ENCODE measurements at regions not wholly inside any gene's neighbourhood (a gene's known extent, or its start where the extent isn't known, plus 50 kb on each side); places are given as distances from the start of the nearest gene placed in this dataset.

DNA sequence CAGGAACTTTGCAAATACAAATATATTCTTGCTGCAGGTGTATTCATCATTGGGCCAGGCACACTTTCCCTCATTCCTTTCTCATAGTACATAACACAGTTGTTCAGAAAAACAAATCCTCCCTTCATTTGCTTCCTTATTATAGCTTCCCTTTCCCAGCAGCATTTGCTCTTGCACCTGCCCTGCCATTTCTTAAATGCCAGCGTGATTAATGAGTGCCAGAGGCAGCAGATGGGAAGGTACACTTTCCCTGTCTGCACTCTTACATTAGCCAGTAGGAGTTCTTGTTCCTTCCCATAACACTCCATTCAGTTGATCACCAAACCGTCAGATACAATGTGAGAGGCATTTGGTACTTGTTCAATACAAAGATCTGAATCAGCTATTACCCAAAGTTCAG, 128.5 kb upstream of the GAP43 start:
- H3K4me3 ChIP-seq (ENCODE audit: low read depth, low read length): no peak overlapping the region
- no peak for TF ChIP-seq CTCF (IDR thresholded peaks at IDR 0.05; ENCODE audit: insufficient read depth, low read length, missing control alignments)
- no peak for DNase-seq (ENCODE audit: low read depth, low spot score)
- CTCF ChIA-PET: interaction anchor here (1.0 kb wide), 1 partner anchor 40 kb away, joined by 3 read pairs; no protein-coding TSS in a partner anchor
- POLR2A ChIA-PET: no interaction called here

GRCh38 chr3:115498421-115498820, 124.9 kb upstream of the GAP43 start:
- ChIA-PET POLR2A (no interaction called here), CTCF (interaction anchor here (1.0 kb wide), 1 partner anchor 10 kb away, joined by 4 read pairs; no protein-coding TSS in a partner anchor)
- no peak for DNase-seq (ENCODE audit: low read depth, low spot score)
- no peak for TF ChIP-seq CTCF (IDR thresholded peaks at IDR 0.05; ENCODE audit: insufficient read depth, low read length, missing control alignments)
- H3K4me3 ChIP-seq (ENCODE audit: low read depth, low read length): no peak overlapping the region

DNA sequence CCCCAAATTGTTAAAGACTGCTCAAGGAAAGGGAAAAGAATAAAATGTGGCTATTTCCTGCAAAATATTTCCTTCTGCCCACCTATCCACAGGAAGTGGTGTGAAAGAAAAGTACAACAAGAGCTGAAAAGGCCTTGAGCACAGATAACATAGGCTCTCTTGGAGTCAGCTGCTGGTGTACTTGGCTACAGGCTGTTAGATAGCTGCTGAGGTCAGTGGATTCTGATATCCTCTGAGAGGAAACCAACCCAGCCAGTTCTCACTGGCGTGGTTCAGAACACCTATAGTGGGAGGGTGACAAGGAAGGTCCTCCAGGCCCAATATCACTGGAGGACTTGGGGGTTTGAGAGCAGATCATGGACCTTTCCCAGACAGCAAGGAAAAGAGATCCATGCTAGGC, 124.4 kb upstream of the GAP43 start:
- ChIA-PET POLR2A (no interaction called here), CTCF (interaction anchor here (1.0 kb wide), 1 partner anchor 10 kb away, joined by 4 read pairs; no protein-coding TSS in a partner anchor)
- no peak for TF ChIP-seq CTCF (IDR thresholded peaks at IDR 0.05; ENCODE audit: insufficient read depth, low read length, missing control alignments)
- H3K4me3 ChIP-seq (ENCODE audit: low read depth, low read length): no peak overlapping the region
- no peak for DNase-seq (ENCODE audit: low read depth, low spot score)

GRCh38 chr3:115499666-115500065, 123.6 kb upstream of the GAP43 start:
- TF ChIP-seq CTCF (IDR thresholded peaks at IDR 0.05; ENCODE audit: insufficient read depth, low read length, missing control alignments): no peak
- POLR2A ChIA-PET: no interaction called here
- CTCF ChIA-PET: interaction anchor here (1.3 kb wide), 2 partner anchors 28 to 282 kb away, joined by 4 to 5 read pairs; no protein-coding TSS in a partner anchor
- H3K4me3 ChIP-seq (ENCODE audit: low read depth, low read length): no peak overlapping the region
- no peak for DNase-seq (ENCODE audit: low read depth, low spot score)

- H3K4me3 ChIP-seq (ENCODE audit: low read depth, low read length): no peak overlapping the region
- CTCF ChIA-PET: interaction anchor here (0.8 to 1.3 kb wide), 3 partner anchors 26 to 283 kb away, joined by 3 to 5 read pairs (median 4); no protein-coding TSS in a partner anchor
- TF ChIP-seq CTCF (IDR thresholded peaks at IDR 0.05; ENCODE audit: insufficient read depth, low read length, missing control alignments): no peak
- no peak for DNase-seq (ENCODE audit: low read depth, low spot score)
- POLR2A ChIA-PET: no interaction called here
These were observed 122.5 kb upstream of the GAP43 start for GRCh38 chr3:115500795-115501194.

DNA sequence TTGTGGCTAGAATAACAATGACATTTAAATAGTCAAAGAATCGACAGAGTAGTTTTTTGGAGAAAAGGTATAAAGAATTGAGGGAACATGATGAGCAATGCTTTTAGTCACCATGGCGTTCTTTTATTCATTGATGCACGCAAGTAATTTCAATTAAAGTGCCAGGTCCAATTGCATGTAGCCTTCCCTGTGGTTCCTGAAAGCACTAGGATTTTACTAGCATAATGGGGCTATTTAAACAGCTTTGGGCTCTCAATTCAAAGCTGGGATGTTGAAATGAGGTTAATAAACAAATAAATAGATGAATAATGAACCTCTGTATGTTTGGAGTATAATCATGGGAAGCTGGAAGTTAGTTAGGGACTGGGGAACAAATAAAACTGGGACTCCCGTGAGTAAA, 121.2 kb upstream of the GAP43 start:
- no peak overlapping the region for H3K4me3 ChIP-seq (ENCODE audit: low read depth, low read length)
- ChIA-PET POLR2A (no interaction called here), CTCF (interaction anchor here (1.3 kb wide), 1 partner anchor 16 kb away, joined by 4 read pairs; no protein-coding TSS in a partner anchor)
- no peak for TF ChIP-seq CTCF (IDR thresholded peaks at IDR 0.05; ENCODE audit: insufficient read depth, low read length, missing control alignments)
- DNase-seq (ENCODE audit: low read depth, low spot score): no peak

Measured in AG04449 (cell line).